Mucosa of gallbladder (tissue), 1 donor: ENCODE measurements at regions not wholly inside any gene's neighbourhood (a gene's known extent, or its start where the extent isn't known, plus 50 kb on each side); places are given as distances from the start of the nearest gene placed in this dataset.

Experiments
- DNase-seq: peaks from one replicate; pipeline ENCODE4 v3.0.0-alpha.2; 2020; ENCODE audit warnings: low spot score
- donor health status: DM: no; HTN: no; CAD: no.

GRCh38 chr10:130866857-130867256, 444.7 kb downstream of the TCERG1L start:
- DNase-seq, result no peak

- DNase-seq, result no peak
These were observed 443.9 kb downstream of the TCERG1L start for GRCh38 chr10:130867446-130868194.

DNA sequence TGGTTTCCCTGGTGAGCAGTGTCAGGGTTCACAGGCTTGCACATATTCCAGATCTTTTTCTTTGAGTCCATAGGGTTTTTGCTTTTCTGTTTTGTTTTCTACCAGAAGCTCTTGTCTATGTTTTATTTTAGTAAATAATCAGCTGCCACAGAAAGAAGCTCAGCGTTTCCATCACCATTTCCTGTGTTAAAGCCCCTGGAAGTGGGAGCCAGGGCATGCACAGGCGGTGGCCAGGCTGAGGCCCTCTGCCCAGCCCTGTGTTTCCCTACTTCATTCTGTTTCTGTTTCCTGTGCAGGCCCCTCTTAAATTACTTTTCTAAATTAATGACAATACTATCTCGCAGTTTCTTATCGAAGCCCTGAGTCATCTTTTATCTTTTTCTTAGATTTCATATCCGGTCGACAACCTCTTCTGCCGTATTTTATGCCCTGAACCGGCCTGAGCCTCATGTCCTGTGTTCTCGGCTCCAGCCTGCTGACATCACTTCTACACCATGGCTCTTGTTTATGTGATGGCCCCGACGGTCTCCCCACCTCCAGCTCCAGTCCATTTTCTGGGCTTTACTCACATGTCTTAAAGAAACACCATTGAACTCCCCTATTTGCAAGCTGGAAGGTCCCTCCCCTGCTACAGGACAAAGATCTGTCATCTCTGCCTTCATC, 442.2 kb downstream of the TCERG1L start:
- no peak for DNase-seq

DNA sequence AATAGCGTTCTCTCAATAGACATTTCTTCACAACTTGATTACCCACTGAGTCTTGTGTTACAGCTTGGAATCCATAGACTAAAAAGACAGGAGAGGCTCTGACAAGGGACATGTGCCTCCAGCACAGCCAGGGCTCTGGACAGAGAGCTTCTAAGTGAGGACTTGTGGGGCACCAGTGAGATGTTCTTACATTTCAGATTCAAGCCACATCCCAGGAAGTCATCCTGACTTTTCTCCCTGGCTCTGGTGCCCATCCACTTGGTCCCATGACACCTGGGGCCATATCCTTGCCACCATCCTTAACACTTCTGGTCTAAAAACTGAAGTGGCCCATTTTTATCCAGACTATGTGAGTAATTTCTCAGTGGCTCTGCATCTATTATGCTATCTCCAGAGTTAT, 440.1 kb downstream of the TCERG1L start:
- DNase-seq, result no peak

GRCh38 chr10:130873636-130874035, 437.9 kb downstream of the TCERG1L start:
- no peak for DNase-seq

DNA sequence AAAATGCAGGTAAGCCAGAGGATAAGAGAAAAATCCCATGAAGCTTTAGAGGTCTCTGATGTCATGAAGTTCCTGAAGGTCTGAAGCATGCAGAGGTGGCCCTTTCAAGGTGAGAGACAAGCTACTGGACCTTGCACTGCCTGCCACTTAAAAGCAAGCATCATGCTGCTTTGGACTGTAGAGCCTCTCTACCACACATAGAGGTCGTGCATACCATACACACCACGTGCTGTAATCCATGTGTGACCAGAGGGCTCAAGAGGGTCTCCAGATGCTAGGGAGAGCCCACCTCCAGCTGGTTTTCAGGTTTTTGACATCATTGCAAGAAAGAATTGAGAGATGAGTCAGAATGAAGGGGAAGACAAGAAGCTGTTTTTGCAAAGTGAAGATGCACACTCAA, 436.4 kb downstream of the TCERG1L start:
- no peak for DNase-seq

DNA sequence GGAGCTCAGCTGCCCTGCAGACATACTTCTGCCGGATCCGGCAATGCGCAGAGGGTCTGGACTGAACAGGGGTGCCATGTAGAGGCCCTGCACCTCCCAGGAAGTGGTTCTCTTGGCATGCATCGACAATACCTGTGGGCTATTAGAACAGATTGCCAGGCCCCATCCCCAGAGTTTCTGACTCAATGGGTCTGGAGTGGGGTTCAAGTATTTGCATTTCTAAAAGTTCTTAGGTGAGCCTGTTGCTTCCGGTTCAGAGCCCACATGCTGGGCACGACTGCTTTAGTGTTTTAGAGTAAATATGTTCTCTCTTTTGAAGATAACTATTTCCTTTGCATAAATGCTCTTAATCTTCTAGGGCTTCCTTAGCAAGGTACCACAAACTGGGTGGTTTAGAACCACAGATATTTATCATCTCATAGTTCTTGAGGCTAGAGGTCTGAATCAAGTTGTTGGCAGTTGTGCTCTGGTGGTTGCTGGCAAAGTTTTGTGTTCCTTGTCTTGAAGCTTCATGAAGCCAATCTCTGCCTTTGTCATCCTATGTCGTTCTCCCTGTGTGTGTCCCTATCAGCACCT, 435.5 kb downstream of the TCERG1L start:
- DNase-seq, result no peak

DNA sequence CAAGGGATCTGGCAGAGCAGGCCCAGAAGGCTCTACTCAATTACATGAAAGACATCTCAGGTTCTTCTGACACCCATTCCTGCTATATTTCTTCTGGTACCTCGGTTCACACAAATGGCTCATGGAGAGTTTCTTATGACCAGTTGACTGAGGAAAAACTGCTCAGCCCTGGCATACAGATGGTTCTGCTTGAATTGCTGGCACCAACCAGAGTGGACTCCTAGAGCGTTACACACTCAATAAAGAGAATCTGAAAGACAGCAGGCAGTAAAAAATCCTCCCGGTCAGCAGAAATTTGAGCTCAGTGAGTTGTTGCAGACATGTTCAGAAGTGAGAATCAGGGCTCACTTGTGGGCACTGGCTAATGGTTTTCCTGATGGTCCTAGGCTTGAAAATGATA, 434.4 kb downstream of the TCERG1L start:
- DNase-seq, result no peak

- DNase-seq, result no peak
These were observed 433.4 kb downstream of the TCERG1L start for GRCh38 chr10:130878131-130878530.

DNA sequence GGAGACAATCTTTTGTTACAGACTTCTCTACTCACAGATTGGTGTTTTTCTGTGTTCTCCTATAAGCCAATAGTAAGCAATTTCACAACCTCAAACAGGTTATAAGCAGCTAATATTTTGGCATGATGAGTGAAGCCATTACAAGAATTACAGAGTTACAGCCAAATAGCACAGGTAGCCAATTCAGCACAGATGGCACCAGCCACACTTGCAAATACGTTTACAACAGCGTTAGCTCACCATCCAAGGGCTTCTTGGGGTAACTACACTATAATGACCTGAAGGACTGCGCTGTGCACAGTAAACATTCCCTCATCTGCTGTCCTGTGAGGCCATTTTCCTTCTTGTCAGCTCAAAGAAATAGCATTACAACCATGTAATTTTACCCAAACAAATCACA, 428.6 kb downstream of the TCERG1L start:
- DNase-seq, result no peak

GRCh38 chr10:130884456-130884855, 427.1 kb downstream of the TCERG1L start:
- DNase-seq, result no peak

DNA sequence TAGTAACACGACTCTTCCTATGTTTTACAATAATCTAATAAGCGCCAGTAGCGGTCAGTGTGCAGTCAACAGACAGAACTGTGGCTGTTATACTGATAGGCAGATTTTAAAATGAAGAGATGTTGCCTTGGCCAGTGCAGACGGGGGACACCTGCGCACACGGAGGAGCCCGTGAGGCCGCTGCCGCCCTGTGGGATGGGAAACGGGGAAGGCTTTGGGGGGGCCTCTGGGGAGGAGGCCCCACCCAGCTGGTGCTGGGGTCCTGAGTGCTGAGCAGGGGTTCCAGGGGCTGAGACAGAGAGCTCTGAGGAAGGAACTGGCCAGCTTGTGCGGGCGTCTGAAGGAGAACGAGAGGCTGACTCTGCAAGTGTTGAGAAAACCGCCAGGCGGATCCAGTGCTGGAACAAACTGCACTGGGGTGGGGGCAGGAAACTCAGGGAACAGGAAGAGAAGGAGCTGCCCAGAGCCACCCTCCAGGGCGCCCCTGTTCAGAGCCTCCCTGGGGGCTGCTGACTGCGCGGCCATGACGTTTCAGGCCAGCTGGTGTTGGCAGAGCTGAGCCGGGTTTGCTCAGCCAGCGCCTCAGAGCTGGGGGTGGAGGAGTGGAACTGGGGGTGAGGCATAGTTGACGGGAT, 426.4 kb downstream of the TCERG1L start:
- no peak for DNase-seq

DNA sequence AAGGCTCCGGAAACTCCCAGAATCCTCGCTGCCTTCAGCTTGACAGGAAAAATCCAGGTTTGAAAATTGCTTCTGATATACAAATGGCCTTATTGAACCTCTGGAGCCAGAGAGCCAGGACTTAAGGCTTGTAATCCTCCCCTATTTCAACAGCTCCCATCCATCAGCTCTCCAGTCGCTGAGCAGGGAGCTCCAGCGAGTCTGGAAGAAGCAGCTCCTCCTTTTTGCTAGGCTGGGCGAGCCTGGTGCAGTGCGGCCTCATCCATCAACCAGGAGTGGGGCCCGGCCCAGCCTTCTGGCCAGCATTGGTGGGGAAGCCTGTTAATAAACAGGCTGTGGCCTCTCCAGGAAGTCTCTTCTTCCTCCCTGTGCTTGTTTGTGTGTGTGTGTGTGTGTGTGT, 424.4 kb downstream of the TCERG1L start:
- no peak for DNase-seq

- DNase-seq, result no peak
These were observed 423.0 kb downstream of the TCERG1L start for GRCh38 chr10:130888493-130888892.

- no peak for DNase-seq
These were observed 422.3 kb downstream of the TCERG1L start for GRCh38 chr10:130889240-130889639.

GRCh38 chr10:130889780-130890179, 421.7 kb downstream of the TCERG1L start:
- no peak for DNase-seq

DNA sequence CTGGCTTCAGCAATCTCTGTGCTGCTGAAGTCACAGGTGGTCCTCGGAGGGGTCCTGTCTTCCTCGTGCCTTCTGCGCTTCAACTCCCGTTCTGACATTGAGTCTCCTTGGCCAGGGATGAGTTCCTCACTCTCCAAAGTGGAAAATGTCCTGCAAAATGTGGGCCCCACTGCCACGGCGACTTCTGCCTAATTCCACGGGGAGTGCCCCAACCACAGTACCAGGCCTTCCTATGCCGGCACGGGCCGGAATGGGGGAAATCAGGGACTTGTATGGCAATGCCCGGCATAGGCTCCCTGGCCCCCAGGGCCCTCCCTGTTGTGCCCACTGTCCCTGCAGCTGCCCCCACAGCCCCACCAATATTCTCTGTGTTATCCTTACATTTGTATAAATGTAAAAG, 420.5 kb downstream of the TCERG1L start:
- no peak for DNase-seq

DNA sequence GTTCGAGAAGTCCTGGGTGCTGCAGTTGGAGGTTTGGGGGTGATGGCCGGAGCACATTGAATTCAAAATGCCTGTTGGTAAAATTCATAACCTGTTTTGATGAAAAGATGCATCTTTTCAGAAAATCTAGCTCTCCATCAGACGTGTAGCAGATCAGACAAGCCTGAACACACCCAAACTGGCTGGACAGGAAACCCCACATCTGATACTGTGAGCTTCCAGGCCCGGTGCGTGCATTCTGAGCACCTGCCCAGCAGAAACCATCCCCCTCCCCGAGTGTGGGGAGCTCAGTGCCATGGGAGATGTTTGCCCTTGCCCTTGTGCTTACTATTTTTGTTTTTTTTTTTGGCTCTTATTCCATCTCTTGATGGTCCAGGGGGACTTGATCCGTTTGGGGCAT, 417.1 kb downstream of the TCERG1L start:
- DNase-seq, result no peak

DNA sequence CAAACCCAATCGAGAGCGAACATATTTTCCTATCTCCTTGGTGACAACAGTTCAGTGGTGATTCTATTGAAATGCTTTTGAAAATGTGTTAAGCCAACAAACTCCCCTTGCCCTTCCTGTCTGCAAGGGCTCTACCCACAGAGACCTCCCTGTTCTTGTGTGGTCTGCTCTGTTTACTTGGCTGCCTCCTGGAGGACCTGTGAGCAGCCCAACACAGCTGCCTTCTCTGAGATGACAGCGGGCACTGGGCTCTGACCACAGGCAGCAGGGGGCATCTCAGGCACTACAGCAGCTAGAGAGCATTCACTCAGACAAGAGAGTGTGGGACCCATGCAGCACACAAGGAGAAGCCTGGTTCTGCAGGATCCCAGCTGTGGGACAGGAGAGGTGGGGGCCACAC, 416.4 kb downstream of the TCERG1L start:
- DNase-seq, result no peak

- no peak for DNase-seq
These were observed 413.7 kb downstream of the TCERG1L start for GRCh38 chr10:130897815-130898214.

- no peak for DNase-seq
These were observed 413.1 kb downstream of the TCERG1L start for GRCh38 chr10:130898381-130898780.

DNA sequence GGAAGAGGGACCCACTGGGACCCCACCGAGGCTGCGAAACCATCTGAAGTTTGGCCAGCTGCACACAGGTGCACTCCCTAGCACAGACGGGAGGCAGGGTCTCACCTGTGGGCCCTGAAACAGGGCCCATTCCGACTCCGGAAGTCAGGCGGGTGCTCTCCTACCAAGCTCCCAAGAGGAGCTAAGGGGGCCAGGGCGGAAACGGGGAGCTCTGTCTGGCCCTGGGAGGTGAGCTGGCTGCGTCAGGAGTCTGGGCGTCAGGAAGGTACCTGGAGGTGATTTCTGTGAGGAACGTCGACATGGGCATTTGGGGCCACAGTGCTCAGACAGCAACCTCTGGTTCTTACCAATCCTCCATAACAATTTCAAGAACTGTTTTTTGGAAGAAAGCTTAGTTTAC, 411.7 kb downstream of the TCERG1L start:
- DNase-seq, result no peak
